ENCODE measurements at regions not wholly inside any gene's neighbourhood (a gene's known extent, or its start where the extent isn't known, plus 50 kb on each side); places are given as distances from the start of the nearest gene placed in this dataset.

- Mint-ChIP-seq H3K4me3 (no peak overlapping the region), H3K9me3 (no peaks in the 10 kb centered on the region), H3K27me3 (ENCODE audit: low read depth) (peaks cover 19% of the 10 kb centered on the region), H3K4me1 (no peaks in the 10 kb centered on the region; the same call in 1 of the 2 replicates), H3K27ac (no peak overlapping the region), H3K36me3 (no peaks in the 10 kb centered on the region)
- DNase-seq (ENCODE audit: low spot score) (no peak), ATAC-seq (no peak)
- TF ChIP-seq ZNF671 (CRISPR knock-in tag; IDR thresholded peaks at IDR 0.05) (no peak), SP1 (CRISPR knock-in tag; conservative IDR thresholded peaks at IDR 0.05) (no peak)
- TF ChIP-seq, protein P1, sequence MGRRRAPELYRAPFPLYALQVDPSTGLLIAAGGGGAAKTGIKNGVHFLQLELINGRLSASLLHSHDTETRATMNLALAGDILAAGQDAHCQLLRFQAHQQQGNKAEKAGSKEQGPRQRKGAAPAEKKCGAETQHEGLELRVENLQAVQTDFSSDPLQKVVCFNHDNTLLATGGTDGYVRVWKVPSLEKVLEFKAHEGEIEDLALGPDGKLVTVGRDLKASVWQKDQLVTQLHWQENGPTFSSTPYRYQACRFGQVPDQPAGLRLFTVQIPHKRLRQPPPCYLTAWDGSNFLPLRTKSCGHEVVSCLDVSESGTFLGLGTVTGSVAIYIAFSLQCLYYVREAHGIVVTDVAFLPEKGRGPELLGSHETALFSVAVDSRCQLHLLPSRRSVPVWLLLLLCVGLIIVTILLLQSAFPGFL (CRISPR knock-in tag; IDR thresholded peaks at IDR 0.05; ENCODE audit: borderline replicate concordance), result no peak
- TF ChIP-seq, protein P2, sequence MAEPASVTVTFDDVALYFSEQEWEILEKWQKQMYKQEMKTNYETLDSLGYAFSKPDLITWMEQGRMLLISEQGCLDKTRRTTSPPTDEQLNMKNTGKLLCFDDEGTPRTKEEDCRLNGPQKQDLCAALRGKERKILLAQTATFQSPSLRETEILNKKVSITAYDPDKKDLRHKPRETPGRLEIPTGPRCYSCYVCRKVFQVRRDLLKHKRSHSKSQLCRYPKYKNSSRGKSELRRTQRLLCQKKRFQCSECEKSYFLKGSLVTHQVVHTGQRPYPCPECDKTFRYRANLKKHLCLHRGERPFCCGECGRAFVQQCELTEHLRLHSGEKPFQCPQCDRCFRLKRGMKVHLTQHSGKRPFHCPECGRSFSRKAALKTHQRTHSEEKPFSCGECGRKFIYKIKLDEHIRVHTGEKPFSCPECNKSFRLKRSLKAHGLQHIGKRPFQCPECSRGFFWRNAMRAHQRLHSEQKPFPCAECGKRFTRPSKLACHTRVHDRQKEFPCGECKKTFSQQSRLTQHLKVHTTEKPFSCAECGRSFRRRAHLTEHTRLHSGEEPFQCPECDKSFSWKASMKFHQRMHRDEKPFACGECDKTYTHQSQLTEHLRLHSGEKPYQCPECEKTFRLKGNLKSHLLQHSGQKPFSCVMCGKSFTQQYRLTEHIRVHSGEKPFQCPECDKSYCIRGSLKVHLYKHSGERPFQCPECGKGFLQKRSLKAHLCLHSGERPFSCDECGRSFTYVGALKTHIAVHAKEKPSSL (CRISPR knock-in tag; conservative IDR thresholded peaks at IDR 0.05), result no peak
- TF ChIP-seq, protein P3, sequence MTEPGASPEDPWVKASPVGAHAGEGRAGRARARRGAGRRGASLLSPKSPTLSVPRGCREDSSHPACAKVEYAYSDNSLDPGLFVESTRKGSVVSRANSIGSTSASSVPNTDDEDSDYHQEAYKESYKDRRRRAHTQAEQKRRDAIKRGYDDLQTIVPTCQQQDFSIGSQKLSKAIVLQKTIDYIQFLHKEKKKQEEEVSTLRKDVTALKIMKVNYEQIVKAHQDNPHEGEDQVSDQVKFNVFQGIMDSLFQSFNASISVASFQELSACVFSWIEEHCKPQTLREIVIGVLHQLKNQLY (CRISPR knock-in tag; IDR thresholded peaks at IDR 0.05), result no peak
- POLR2A ChIA-PET, result no interaction called here
- CTCF ChIA-PET, result no interaction called here
These were observed 60.1 kb upstream of the TUBA3E start for GRCh38 chr2:130258356-130258755.

DNA sequence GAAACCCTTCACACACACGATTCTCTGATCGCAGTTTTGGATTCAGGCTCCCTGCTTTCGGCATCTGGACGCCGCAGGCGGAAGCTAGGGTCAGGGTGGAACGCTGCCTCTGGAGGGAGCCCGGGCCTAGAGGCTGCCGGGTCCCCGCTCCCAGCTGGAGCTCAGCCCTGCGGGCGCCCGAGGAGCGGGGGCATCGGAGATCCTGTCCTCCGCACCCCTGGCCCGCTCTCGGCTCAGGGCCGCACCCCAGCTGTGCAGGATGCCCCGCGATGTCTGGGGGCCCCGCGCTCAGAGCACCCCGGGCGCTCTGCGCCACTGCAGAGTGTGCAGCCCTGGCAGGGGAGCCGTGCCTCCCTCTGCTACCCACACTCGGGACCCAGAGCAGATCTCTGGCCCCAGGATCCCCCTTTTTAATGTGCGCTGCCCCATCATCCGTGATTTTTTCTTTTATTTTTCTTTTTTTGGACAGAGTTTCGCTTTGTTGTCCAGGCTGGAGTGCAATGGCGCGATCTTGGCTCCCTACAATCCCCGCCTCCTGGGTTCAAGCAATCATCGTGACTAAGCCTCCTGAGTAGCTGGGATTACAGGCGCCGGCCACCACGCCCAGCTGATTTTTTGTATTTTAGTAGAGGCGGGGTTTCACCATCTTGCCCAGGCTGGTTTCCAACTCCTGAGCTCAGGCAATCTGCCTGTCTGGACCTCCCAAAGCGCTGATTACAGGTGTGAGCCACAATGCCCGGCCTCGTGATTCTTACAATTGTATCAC lies 54.8 kb upstream of the TUBA3E start:
- H3K4me1 Mint-ChIP-seq, result peaks cover 3% of the 10 kb centered on the region; the same call in 1 of the 2 replicates
- ChIA-PET POLR2A (interaction anchor here (2.2 kb wide), 1 partner anchor 89 kb away, joined by 8 read pairs; the partner anchor contains the start of gene IMP4), CTCF (interaction anchor here (0.7 to 3.4 kb wide), 7 partner anchors 36 to 545 kb away, joined by 3 to 21 read pairs (median 4); partner anchors contain the start of gene SMPD4)
- DNase-seq (ENCODE audit: low spot score) (no peak), ATAC-seq (peak; percentile 61)
- H3K4me3 Mint-ChIP-seq, result peak overlapping the region; percentile 76
- no peak overlapping the region for H3K27ac Mint-ChIP-seq
- H3K36me3 Mint-ChIP-seq, result no peaks in the 10 kb centered on the region
- no peak for TF ChIP-seq JAZF1 (CRISPR knock-in tag; IDR thresholded peaks at IDR 0.05)
- TF ChIP-seq HMGXB4 (CRISPR knock-in tag; IDR thresholded peaks at IDR 0.05), result no peak
- no peak for TF ChIP-seq GABPB1 (CRISPR knock-in tag; IDR thresholded peaks at IDR 0.05)
- TF ChIP-seq ELF4 (CRISPR knock-in tag; IDR thresholded peaks at IDR 0.05; ENCODE audit: low read depth), result no peak
- peaks cover 55% of the 10 kb centered on the region for H3K27me3 Mint-ChIP-seq (ENCODE audit: low read depth)
- H3K9me3 Mint-ChIP-seq, result no peaks in the 10 kb centered on the region

GRCh38 chr2:130251873-130252620 lies 53.8 kb upstream of the TUBA3E start:
- POLR2A ChIA-PET, result interaction anchor here (0.6 to 2.2 kb wide), 2 partner anchors 82 to 90 kb away, joined by 3 to 8 read pairs; partner anchors contain the start of gene IMP4
- CTCF ChIA-PET, result interaction anchor here (0.7 to 3.4 kb wide), 5 partner anchors 37 to 121 kb away, joined by 3 to 21 read pairs (median 6); partner anchors contain the start of gene SMPD4
- H3K36me3 Mint-ChIP-seq, result no peaks in the 10 kb centered on the region
- peaks cover 55% of the 10 kb centered on the region for H3K27me3 Mint-ChIP-seq (ENCODE audit: low read depth)
- TF ChIP-seq, protein P4, sequence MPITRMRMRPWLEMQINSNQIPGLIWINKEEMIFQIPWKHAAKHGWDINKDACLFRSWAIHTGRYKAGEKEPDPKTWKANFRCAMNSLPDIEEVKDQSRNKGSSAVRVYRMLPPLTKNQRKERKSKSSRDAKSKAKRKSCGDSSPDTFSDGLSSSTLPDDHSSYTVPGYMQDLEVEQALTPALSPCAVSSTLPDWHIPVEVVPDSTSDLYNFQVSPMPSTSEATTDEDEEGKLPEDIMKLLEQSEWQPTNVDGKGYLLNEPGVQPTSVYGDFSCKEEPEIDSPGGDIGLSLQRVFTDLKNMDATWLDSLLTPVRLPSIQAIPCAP (CRISPR knock-in tag; IDR thresholded peaks at IDR 0.05), result no peak
- TF ChIP-seq EMX1 (CRISPR knock-in tag; IDR thresholded peaks at IDR 0.05) (no peak), GABPB1 (CRISPR knock-in tag; IDR thresholded peaks at IDR 0.05) (no peak)
- no peaks in the 10 kb centered on the region for H3K9me3 Mint-ChIP-seq
- peaks cover 3% of the 10 kb centered on the region; the same call in 1 of the 2 replicates for H3K4me1 Mint-ChIP-seq
- peak; percentile 60 for ATAC-seq
- H3K4me3 Mint-ChIP-seq, result peak overlapping the region; percentile 76
- H3K27ac Mint-ChIP-seq, result no peak overlapping the region
- no peak for DNase-seq (ENCODE audit: low spot score)

Data from WTC11 (cell line).